Prostate gland (tissue), 2 donors: ENCODE measurements at regions not wholly inside any gene's neighbourhood (a gene's known extent, or its start where the extent isn't known, plus 50 kb on each side); places are given as distances from the start of the nearest gene placed in this dataset.

Experiments used
- CTCF ChIP-seq, 4 experiments: fragments of 200-600 bp in 2 of 4; fragments of 450-650 bp in 2 of 4; sonication (generic) in 2 of 4; IDR thresholded peaks; 1 replicate in 3 of 4; 2 replicates in 1 of 4; pipeline ENCODE4 v1.5.1; 2016 to 2019; ENCODE audit warnings: antibody characterized with exemption in 4 of 4, mild to moderate bottlenecking in 2 of 4, moderate library complexity in 2 of 4
- POLR2A ChIP-seq: fragments of 450-650 bp; IDR thresholded peaks from one replicate; pipeline ENCODE4 v1.6.1; 2016; ENCODE audit warnings: antibody characterized with exemption, mild to moderate bottlenecking
- POLR2AphosphoS5 ChIP-seq: sonication (generic); formaldehyde crosslinking; IDR thresholded peaks from one replicate; pipeline ENCODE4 v1.6.1; 2017; ENCODE audit warnings: antibody characterized with exemption

DNA sequence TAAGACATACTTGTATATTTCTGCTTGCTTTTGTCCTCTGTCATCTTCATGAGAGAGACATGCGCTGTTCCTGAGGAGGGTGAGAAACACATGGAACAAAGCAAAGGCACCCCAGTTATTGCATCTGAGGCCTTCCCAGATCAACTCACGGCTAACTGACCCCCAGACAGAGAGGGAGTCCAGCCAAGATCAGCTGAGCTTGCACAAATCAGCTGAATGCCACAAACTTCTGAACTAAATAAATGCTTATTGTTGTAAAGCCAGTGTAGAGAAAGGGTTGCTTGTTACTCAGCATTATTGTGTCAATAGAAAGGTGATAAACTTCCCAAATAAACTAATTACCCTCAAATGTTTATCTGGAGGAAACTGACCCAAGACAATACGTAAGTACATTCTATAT lies 163.8 kb downstream of the BTC start:
- TF ChIP-seq POLR2AphosphoS5 = no peak
- TF ChIP-seq CTCF (IDR thresholded peaks at IDR 0.05) = no peak
- TF ChIP-seq POLR2A = no peak
